ENCODE measurements at regions not wholly inside any gene's neighbourhood (a gene's known extent, or its start where the extent isn't known, plus 50 kb on each side); places are given as distances from the start of the nearest gene placed in this dataset.

GRCh38 chr1:78234496-78234895, 188.7 kb downstream of the GIPC2 start:
- TF ChIP-seq CTCF (IDR thresholded peaks at IDR 0.05) = no peak
- no peak for TF ChIP-seq POLR2A (IDR thresholded peaks at IDR 0.05)

Measured in heart left ventricle (tissue), 13 donors.